HepG2 (cell line): ENCODE measurements at regions not wholly inside any gene's neighbourhood (a gene's known extent, or its start where the extent isn't known, plus 50 kb on each side); places are given as distances from the start of the nearest gene placed in this dataset.

ENCODE experiments used
- ATAC-seq: fragments of 200-7000 bp; cut with Tn5 transposase; 3 replicates; pipeline ENCODE4 v1.9.1; 2020; ENCODE audit warnings: mild to moderate bottlenecking, moderate library complexity
- BruUV-seq: library from RNA; stranded (reverse); fragments of 400-500 nt; replicated peaks from 2 replicates; lab custom pipeline; 2021; lab: Mats Ljungman, UMichigan
- CTCF ChIA-PET: fragments of 300-600 bp; formaldehyde crosslinking; extraction: SDS; loops from one replicate; lab custom pipeline; 2021; ENCODE audit warnings: low total read pairs, inconsistent platforms, low intra/inter-chr PET ratio; lab: Yijun Ruan, JAX
- POLR2A ChIA-PET: fragments of 350-600 bp; sonication (Branson Sonifier 250); formaldehyde crosslinking; loops from one replicate; lab custom pipeline; 2020; ENCODE audit warnings: antibody characterized with exemption, inconsistent platforms; lab: Yijun Ruan, JAX
- DNase-seq: peaks from one replicate; pipeline ENCODE4 v3.0.0-alpha.2; 2015; ENCODE audit warnings: low spot score
- FAIRE-seq: peaks from 3 replicates; lab custom pipeline; 2011; peaks lifted over from hg19 to GRCh38; lab: Jason Lieb, UNC
- H2AFZ ChIP-seq: one replicate; pipeline ENCODE4 v1.6.1; 2011; ENCODE audit warnings: low read length, inconsistent platforms
- H3K27ac ChIP-seq: fragments of 300-600 bp; 3 replicates; pipeline ENCODE4 v1.8.0; 2011; ENCODE audit warnings: mixed run types, mild to moderate bottlenecking, mixed read lengths, low read length, inconsistent platforms; ENCODE audit not compliant: insufficient read depth; ENCODE audit errors: extremely low read length
- H3K27me3 ChIP-seq, 2 experiments: fragments of 200-600 bp in 1 of 2; 2 replicates in 1 of 2; 3 replicates in 1 of 2; pipeline versions ENCODE4 v1.6.0 to v1.8.0; 2011; ENCODE audit warnings: low read length in 2 of 2, mild to moderate bottlenecking in 2 of 2, moderate library complexity in 2 of 2, inconsistent platforms in 1 of 2; ENCODE audit not compliant: insufficient read depth in 2 of 2, control insufficient read depth in 1 of 2
- H3K36me3 ChIP-seq, 2 experiments: fragments of 200-600 bp in 1 of 2; replicated peaks in 1 of 2; 2 replicates in 1 of 2; 3 replicates in 1 of 2; pipeline versions ENCODE4 v1.5.1 to v1.8.0; 2011; ENCODE audit warnings: low read length in 2 of 2, inconsistent platforms in 1 of 2; ENCODE audit not compliant: insufficient read depth in 2 of 2, control insufficient read depth in 1 of 2
- H3K4me1 ChIP-seq: 2 replicates; pipeline ENCODE4 v1.5.1; 2012; ENCODE audit warnings: low read length, inconsistent platforms; ENCODE audit not compliant: insufficient read depth
- H3K4me2 ChIP-seq: 2 replicates; pipeline ENCODE4 v1.6.0; 2011; ENCODE audit warnings: low read depth, low read length, inconsistent platforms
- H3K4me3 ChIP-seq, 3 experiments: fragments of 200-600 bp in 1 of 3; sonication (generic), shearing (Covaris generic) in 1 of 3; replicated peaks in 1 of 3; 2 replicates each; pipeline ENCODE4 v1.5.1; 2011 to 2016; ENCODE audit warnings: low read length in 3 of 3, inconsistent platforms in 2 of 3, low read depth in 2 of 3, mild to moderate bottlenecking in 2 of 3, control low read depth in 1 of 3, mixed read lengths in 1 of 3; ENCODE audit not compliant: insufficient read depth in 1 of 3
- H3K79me2 ChIP-seq: one replicate; pipeline ENCODE4 v1.6.1; 2011; ENCODE audit warnings: low read length, inconsistent platforms; ENCODE audit not compliant: insufficient read depth
- H3K9ac ChIP-seq: 2 replicates; pipeline ENCODE4 v1.6.0; 2011; ENCODE audit warnings: mild to moderate bottlenecking, low read depth, low read length, inconsistent platforms; ENCODE audit not compliant: insufficient read depth
- H3K9me3 ChIP-seq: 2 replicates; pipeline ENCODE4 v1.5.1; 2012; ENCODE audit warnings: mild to moderate bottlenecking, low read length
- H4K20me1 ChIP-seq: 2 replicates; pipeline ENCODE4 v1.6.0; 2011; ENCODE audit warnings: inconsistent platforms, mild to moderate bottlenecking, low read length, moderate library complexity; ENCODE audit not compliant: insufficient read depth
- ATF1 ChIP-seq: IDR thresholded peaks from 2 replicates; pipeline ENCODE4 v1.6.1; 2016; ENCODE audit warnings: mild to moderate bottlenecking, control low read depth
- GABPB1 ChIP-seq: IDR thresholded peaks from 2 replicates; pipeline ENCODE4 v1.6.1; 2016; ENCODE audit warnings: mild to moderate bottlenecking, missing genetic modification reagents, moderate library complexity, missing compliant biosample characterization
- KLF16 ChIP-seq, 2 experiments: sonication (generic) in 1 of 2; formaldehyde crosslinking in 1 of 2; IDR thresholded peaks; 2 replicates each; pipeline versions ENCODE4 v1.6.1 to v1.8.0; 2016 to 2023; ENCODE audit warnings: missing genetic modification reagents in 2 of 2, missing compliant biosample characterization in 1 of 2
- MIER2 ChIP-seq: IDR thresholded peaks from 2 replicates; pipeline ENCODE4 v1.6.1; 2016; ENCODE audit warnings: missing biosample characterization, missing genetic modification reagents
- MXD4 ChIP-seq: IDR thresholded peaks from 2 replicates; pipeline ENCODE4 v1.6.1; 2016; ENCODE audit warnings: mild to moderate bottlenecking, missing biosample characterization, missing genetic modification reagents
- SRF ChIP-seq: IDR thresholded peaks from 2 replicates; pipeline ENCODE4 v1.6.1; 2011; ENCODE audit warnings: mild to moderate bottlenecking, low read depth, low read length, moderate library complexity
- TBX3 ChIP-seq: fragments of 450-650 bp; IDR thresholded peaks from 2 replicates; pipeline ENCODE4 v1.6.1; 2017; ENCODE audit warnings: antibody characterized with exemption, mild to moderate bottlenecking, inconsistent platforms, borderline replicate concordance
- ZC3H4 ChIP-seq: sonication (generic); formaldehyde crosslinking; IDR thresholded peaks from 2 replicates; pipeline ENCODE4 v1.4.0; 2020; ENCODE audit warnings: missing genetic modification reagents, borderline replicate concordance
- ZFP37 ChIP-seq: sonication (generic); formaldehyde crosslinking; IDR thresholded peaks from 2 replicates; pipeline ENCODE4 v1.4.0; 2020; ENCODE audit warnings: missing genetic modification reagents, borderline replicate concordance
- ZNF329 ChIP-seq: sonication (generic); formaldehyde crosslinking; IDR thresholded peaks from 2 replicates; pipeline ENCODE4 v1.9.0; 2021; ENCODE audit warnings: low read depth, mild to moderate bottlenecking, missing genetic modification reagents
- ZNF556 ChIP-seq: sonication (generic); formaldehyde crosslinking; IDR thresholded peaks from 2 replicates; pipeline ENCODE4 v1.4.0; 2020; ENCODE audit warnings: mild to moderate bottlenecking, missing genetic modification reagents, borderline replicate concordance
- WGBS: methylation state at CpG from one replicate; pipeline ENCODE4 v1.1.6; 2017; ENCODE audit warnings: low lambda C conversion rate; 5-methylcytosine and 5-hydroxymethylcytosine counted together
- in situ Hi-C: cut with HindIII; loops from 2 replicates; pipeline ENCODE4 v1.10.0; 2017; ENCODE audit warnings: low pct_unique_long_range_greater_than_20kb; ENCODE audit not compliant: extremely low pct_ligation_motif_present
- intact Hi-C: fragments of 100-400 bp; cut with micrococcal nuclease; formaldehyde crosslinking; loops from one replicate; pipeline ENCODE4 v1.10.0; 2022; ENCODE audit not compliant: unreplicated experiment
- TF ChIP-seq, protein P1 (sequence below): sonication (generic); formaldehyde crosslinking; IDR thresholded peaks from 2 replicates; pipeline ENCODE4 v1.5.0; 2020; ENCODE audit warnings: mild to moderate bottlenecking, missing genetic modification reagents
- TF ChIP-seq, protein P2 (sequence below): sonication (generic); formaldehyde crosslinking; IDR thresholded peaks from 2 replicates; pipeline ENCODE4 v1.4.0; 2020; ENCODE audit warnings: mild to moderate bottlenecking, low read depth, missing genetic modification reagents
- TF ChIP-seq, protein P3 (sequence below): sonication (generic); formaldehyde crosslinking; IDR thresholded peaks from 2 replicates; pipeline ENCODE4 v1.4.0; 2020; ENCODE audit warnings: missing genetic modification reagents
- TF ChIP-seq, protein P4 (sequence below): sonication (generic); formaldehyde crosslinking; IDR thresholded peaks from 2 replicates; pipeline ENCODE4 v1.5.1; 2020; ENCODE audit warnings: missing genetic modification reagents, mild to moderate bottlenecking, borderline replicate concordance
- TF ChIP-seq, protein P5 (sequence below): sonication (generic); formaldehyde crosslinking; IDR thresholded peaks from 2 replicates; pipeline ENCODE4 v1.9.0; 2021; ENCODE audit warnings: missing genetic modification reagents, borderline replicate concordance

DNA sequence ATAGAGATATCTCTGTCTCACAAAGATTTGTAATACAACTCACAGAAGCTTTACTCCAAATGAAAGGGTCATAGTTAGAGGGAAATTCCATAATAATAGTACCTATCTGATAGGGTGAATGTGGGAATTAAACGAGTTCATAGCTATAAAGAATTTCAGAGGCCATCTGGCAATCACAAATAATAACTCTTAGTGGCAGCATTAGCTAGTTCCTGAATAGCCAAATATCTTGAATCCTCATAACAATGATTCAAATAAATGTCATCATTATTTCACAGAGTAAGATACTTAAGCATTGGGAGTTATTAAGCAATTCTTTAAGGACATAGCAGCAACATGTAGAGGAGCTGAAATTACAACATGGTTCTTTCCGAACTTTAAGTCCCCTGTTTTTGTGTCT lies 1265.0 kb upstream of the PIK3C3 start:
- 5% methylated on average over 2 of the region's 2 CpGs for WGBS
- Histone ChIP-seq H3K27me3 (no peaks in the 10 kb centered on the region), H3K9ac (no peak overlapping the region), H3K4me2 (no peak overlapping the region), H2AFZ (no peak overlapping the region), H3K4me3 (no peak overlapping the region), H4K20me1 (no peaks in the 10 kb centered on the region), H3K4me1 (no peaks in the 10 kb centered on the region), H3K36me3 (no peaks in the 10 kb centered on the region), H3K79me2 (no peaks in the 10 kb centered on the region), H3K9me3 (no peaks in the 10 kb centered on the region), H3K27ac (no peak overlapping the region)
- FAIRE-seq: no peak
- ChIA-PET CTCF (no interaction called here), POLR2A (no interaction called here)
- no peak for DNase-seq
- intact Hi-C loops: no loop called here
- in situ Hi-C loops: no loop called here
- BruUV-seq: no TSS peak
- ATAC-seq: no peak
- no peak for TF ChIP-seq MIER2
- no peak for TF ChIP-seq KLF16 (CRISPR knock-in tag; IDR thresholded peaks at IDR 0.05)
- TF ChIP-seq, protein P1, sequence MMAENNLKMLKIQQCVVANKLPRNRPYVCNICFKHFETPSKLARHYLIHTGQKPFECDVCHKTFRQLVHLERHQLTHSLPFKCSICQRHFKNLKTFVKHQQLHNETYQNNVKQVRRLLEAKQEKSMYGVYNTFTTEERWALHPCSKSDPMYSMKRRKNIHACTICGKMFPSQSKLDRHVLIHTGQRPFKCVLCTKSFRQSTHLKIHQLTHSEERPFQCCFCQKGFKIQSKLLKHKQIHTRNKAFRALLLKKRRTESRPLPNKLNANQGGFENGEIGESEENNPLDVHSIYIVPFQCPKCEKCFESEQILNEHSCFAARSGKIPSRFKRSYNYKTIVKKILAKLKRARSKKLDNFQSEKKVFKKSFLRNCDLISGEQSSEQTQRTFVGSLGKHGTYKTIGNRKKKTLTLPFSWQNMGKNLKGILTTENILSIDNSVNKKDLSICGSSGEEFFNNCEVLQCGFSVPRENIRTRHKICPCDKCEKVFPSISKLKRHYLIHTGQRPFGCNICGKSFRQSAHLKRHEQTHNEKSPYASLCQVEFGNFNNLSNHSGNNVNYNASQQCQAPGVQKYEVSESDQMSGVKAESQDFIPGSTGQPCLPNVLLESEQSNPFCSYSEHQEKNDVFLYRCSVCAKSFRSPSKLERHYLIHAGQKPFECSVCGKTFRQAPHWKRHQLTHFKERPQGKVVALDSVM (CRISPR knock-in tag): no peak
- no peak for TF ChIP-seq ZNF329 (CRISPR knock-in tag)
- TF ChIP-seq ZC3H4 (CRISPR knock-in tag): no peak
- no peak for TF ChIP-seq ATF1
- no peak for TF ChIP-seq TBX3
- TF ChIP-seq, protein P2, sequence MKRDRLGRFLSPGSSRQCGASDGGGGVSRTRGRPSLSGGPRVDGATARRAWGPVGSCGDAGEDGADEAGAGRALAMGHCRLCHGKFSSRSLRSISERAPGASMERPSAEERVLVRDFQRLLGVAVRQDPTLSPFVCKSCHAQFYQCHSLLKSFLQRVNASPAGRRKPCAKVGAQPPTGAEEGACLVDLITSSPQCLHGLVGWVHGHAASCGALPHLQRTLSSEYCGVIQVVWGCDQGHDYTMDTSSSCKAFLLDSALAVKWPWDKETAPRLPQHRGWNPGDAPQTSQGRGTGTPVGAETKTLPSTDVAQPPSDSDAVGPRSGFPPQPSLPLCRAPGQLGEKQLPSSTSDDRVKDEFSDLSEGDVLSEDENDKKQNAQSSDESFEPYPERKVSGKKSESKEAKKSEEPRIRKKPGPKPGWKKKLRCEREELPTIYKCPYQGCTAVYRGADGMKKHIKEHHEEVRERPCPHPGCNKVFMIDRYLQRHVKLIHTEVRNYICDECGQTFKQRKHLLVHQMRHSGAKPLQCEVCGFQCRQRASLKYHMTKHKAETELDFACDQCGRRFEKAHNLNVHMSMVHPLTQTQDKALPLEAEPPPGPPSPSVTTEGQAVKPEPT (CRISPR knock-in tag): no peak
- TF ChIP-seq SRF: no peak
- TF ChIP-seq, protein P3, sequence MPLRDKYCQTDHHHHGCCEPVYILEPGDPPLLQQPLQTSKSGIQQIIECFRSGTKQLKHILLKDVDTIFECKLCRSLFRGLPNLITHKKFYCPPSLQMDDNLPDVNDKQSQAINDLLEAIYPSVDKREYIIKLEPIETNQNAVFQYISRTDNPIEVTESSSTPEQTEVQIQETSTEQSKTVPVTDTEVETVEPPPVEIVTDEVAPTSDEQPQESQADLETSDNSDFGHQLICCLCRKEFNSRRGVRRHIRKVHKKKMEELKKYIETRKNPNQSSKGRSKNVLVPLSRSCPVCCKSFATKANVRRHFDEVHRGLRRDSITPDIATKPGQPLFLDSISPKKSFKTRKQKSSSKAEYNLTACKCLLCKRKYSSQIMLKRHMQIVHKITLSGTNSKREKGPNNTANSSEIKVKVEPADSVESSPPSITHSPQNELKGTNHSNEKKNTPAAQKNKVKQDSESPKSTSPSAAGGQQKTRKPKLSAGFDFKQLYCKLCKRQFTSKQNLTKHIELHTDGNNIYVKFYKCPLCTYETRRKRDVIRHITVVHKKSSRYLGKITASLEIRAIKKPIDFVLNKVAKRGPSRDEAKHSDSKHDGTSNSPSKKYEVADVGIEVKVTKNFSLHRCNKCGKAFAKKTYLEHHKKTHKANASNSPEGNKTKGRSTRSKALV (CRISPR knock-in tag): no peak
- no peak for TF ChIP-seq GABPB1 (CRISPR knock-in tag)
- TF ChIP-seq ZFP37 (CRISPR knock-in tag): no peak
- TF ChIP-seq, protein P4, sequence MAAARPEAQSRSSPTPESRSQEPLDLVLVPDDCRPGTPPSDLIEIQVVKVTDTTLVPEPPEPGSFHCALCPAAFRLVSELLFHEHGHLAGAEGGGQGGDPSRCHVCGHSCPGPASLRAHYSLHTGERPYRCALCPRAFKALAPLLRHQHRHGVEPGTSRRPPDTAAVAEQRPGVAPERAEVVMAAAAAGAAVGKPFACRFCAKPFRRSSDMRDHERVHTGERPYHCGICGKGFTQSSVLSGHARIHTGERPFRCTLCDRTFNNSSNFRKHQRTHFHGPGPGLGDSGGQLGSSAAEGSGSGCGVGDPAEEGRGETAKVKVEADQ (CRISPR knock-in tag): no peak
- TF ChIP-seq, protein P5, sequence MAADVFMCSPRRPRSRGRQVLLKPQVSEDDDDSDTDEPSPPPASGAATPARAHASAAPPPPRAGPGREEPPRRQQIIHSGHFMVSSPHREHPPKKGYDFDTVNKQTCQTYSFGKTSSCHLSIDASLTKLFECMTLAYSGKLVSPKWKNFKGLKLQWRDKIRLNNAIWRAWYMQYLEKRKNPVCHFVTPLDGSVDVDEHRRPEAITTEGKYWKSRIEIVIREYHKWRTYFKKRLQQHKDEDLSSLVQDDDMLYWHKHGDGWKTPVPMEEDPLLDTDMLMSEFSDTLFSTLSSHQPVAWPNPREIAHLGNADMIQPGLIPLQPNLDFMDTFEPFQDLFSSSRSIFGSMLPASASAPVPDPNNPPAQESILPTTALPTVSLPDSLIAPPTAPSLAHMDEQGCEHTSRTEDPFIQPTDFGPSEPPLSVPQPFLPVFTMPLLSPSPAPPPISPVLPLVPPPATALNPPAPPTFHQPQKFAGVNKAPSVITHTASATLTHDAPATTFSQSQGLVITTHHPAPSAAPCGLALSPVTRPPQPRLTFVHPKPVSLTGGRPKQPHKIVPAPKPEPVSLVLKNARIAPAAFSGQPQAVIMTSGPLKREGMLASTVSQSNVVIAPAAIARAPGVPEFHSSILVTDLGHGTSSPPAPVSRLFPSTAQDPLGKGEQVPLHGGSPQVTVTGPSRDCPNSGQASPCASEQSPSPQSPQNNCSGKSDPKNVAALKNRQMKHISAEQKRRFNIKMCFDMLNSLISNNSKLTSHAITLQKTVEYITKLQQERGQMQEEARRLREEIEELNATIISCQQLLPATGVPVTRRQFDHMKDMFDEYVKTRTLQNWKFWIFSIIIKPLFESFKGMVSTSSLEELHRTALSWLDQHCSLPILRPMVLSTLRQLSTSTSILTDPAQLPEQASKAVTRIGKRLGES (CRISPR knock-in tag): no peak
- TF ChIP-seq MXD4 (CRISPR knock-in tag): no peak
- no peak for TF ChIP-seq ZNF556
